NCI-H69 (cell line): ENCODE measurements at regions not wholly inside any gene's neighbourhood (a gene's known extent, or its start where the extent isn't known, plus 50 kb on each side); places are given as distances from the start of the nearest gene placed in this dataset.
A peak's percentile ranks its signal among the peaks of the same experiment; 100 is the strongest.
"Not testable (repeated sequence)": the region's sequence is repeated elsewhere in the genome, so short reads cannot be mapped to it uniquely, and the experiment has no call there.

ENCODE experiments used
- DNase-seq: peaks from one replicate; lab custom pipeline; 2025; lab: John Stamatoyannopoulos, UW

- DNase-seq: no peak
These were observed 764.7 kb upstream of the FRG1 start for GRCh38 chr4:189176002-189176401.

DNA sequence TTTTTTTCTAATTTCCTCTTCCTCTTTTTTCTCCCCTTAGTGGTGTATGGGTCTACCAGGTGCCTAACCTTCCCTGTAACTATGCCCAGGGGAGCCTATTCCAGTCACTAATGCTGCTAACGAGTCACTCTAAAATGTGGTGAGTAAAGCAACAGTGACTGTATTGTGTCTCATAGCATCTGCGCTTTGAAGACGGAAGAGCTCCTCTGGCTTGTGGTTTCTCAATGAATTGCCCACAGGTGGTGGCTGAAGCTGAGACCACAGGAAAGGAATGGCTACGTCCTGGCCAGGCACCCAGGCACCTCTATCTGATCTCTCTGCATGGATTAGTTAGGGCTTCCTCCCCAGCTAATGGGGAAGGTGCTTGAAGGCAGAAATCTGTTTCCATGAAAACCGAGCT, 763.5 kb upstream of the FRG1 start:
- DNase-seq: no peak

DNA sequence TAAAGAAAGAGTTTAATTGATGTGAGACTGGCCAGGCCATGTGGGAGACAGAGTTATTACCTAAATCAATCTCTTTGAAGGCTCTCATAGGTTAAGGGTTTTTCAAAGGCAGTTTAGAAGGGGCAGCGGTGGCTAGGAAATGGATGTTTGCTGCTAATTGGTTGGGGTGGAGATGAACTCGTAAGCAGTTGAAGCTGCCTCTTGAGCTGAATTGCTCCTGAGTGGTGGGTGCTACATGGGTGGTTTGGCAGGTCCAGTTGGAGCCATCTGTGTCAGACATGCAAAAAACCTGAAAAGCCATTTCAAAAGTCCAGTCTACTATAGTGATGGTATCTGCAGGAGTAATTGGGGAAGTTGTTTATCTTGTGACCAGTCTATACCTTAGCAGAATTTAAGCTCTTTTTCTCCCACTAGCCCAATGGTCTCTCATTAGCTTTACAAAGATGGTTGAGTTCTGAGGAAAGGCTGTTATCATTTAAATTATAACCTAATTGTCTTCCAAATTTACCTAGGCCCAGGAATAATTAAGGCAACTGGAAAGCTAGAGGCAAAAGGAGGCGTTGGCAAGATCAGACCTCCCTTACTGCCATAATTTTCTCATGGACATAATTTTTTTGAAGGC, 762.4 kb upstream of the FRG1 start:
- DNase-seq: no peak

GRCh38 chr4:189185810-189186432, 754.8 kb upstream of the FRG1 start:
- peak; percentile 4 for DNase-seq

DNA sequence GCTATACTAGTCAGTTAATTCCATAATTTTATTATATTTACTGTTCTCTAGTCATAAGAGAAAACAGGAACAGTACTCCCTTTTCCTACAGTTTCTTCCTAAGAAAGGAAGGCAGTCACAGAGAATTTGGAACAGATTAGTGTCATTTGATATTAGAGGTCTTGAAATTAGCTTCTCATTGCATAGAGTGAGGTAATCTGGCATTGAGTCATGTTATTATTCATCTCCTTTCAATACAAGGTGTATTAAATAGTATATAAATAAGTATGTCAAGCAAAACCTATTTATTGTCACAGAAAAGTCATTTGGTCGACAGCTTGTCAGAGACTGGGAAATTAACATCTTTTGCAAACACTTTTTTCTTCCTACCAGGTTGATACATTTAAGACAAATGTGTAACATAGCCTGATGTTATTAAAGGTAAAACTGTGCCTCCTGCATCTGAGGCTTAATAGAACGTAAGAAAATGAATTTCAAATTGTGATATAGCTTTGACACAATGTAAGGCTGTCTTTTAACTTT, 753.1 kb upstream of the FRG1 start:
- no peak for DNase-seq

- no peak for DNase-seq
These were observed 742.0 kb upstream of the FRG1 start for GRCh38 chr4:189198624-189199023.

GRCh38 chr4:189200353-189200752, 740.3 kb upstream of the FRG1 start:
- peak; percentile 62 for DNase-seq

DNA sequence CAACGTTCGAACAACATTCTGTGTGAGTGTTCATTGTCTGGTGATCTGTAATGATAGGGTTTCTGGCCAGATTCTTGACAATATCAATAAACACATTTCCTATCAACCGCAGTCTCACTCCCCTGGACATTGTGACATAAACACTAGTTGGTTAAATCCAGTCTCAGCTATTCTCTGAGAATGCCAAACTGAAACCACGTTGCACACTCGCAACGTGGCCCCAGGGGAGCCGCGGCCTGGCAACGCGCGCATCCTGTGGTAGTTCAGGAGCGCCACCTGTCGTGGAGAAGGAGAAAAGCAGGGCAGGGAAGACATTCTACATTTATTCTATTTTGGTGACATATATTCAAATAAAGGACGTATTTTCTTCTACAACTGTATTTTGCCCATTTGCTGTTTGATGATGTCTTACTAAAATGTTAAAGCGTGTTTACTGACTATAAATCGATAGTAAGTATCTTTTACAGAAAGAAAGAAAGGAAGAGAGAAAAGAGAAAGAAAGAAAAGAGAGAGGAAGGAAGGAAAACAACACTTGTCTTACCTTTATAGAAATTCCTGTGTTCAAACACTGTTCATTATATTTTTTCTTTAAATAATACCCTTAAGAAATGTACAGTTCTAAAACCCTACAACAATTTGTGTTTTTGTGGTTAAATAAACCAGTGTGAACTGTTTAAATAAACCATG, 738.3 kb upstream of the FRG1 start:
- peak; percentile 75 for DNase-seq

- DNase-seq: no peak
These were observed 737.8 kb upstream of the FRG1 start for GRCh38 chr4:189202869-189203271.

GRCh38 chr4:189204616-189205015, 736.1 kb upstream of the FRG1 start:
- no peak for DNase-seq

GRCh38 chr4:189206953-189207352, 733.7 kb upstream of the FRG1 start:
- no peak for DNase-seq

DNA sequence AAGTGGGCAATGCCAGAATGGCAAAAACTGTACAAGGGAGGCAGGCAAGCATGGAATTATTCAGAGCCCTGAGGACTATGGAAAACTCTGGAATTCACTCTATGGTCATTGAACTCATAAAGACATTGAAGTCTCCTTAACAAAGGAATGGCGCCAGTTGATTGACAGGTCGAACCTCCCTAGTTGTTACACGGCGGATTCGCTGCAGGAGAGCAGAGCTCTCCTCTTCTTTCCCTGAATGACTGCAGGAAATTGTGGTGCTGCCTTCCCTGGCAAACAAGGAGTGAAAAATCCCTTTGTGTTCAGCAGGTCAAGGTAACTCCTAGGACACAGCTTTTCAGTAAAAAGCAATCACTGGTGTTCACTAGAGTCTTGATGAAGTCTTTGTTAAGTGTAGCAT, 732.8 kb upstream of the FRG1 start:
- DNase-seq: no peak

GRCh38 chr4:189215574-189215973, 725.1 kb upstream of the FRG1 start:
- DNase-seq: no peak

DNA sequence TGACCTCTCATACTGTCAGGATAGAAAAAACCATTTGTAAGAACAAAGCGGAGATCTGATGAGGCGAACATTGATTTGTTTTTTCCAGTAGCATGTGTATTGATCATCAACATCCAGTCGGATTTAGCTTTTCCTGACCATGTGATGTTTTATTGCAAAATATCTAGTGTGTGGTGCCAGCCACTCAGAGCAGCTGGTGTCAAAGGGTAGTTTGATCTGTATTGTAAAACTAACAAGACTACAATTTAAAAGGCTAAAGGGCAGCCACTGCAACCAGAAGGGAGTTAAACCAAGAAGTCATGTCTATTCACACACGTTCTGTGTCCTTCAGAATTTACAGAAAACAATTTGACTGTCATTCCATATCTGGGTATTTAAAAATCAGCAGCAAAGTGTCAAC, 719.0 kb upstream of the FRG1 start:
- DNase-seq: no peak

DNA sequence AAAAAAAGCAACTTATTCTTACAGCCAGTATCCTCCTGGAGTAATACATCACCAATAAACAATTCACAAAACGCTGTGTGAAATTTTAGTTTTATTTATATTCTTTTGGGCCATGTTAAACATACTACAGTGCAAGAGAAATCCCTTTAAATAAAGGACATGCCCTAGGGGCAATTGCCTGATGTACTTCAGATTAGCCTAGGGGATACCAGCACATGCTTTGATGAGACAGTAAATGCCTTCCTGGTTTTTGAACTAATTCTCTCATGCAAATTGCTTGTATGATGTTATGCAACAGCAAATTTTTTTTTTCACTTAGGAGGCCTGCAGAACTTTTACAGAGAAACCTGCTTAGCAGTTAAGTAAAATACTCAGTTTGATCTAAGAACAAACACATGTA, 711.9 kb upstream of the FRG1 start:
- DNase-seq: no peak

DNA sequence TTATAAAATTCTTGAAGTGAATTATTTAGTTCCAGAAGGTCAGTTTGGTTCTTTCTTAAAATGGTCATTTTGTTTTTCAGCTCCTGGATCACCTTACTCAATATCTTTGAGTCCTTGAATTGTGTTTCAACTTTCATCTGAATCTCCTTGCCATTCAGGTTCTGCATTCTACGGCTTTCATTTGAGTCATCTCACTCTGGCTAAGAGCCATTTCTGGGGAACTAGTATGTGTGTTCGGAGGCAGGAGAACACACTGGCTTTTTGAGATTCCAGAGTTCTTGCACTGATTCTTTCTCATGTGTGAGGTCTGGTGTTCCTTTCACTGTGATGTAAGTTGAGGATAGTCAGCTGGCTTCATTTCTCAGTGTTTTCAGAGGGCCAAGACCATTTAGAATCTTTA, 708.4 kb upstream of the FRG1 start:
- no peak for DNase-seq

GRCh38 chr4:189233754-189234153, 706.9 kb upstream of the FRG1 start:
- DNase-seq: not testable (repeated sequence)

GRCh38 chr4:189234948-189235347, 705.7 kb upstream of the FRG1 start:
- not testable (repeated sequence) for DNase-seq

GRCh38 chr4:189235599-189235998, 705.1 kb upstream of the FRG1 start:
- no peak for DNase-seq

- not testable (repeated sequence) for DNase-seq
These were observed 704.4 kb upstream of the FRG1 start for GRCh38 chr4:189236321-189236720.

DNA sequence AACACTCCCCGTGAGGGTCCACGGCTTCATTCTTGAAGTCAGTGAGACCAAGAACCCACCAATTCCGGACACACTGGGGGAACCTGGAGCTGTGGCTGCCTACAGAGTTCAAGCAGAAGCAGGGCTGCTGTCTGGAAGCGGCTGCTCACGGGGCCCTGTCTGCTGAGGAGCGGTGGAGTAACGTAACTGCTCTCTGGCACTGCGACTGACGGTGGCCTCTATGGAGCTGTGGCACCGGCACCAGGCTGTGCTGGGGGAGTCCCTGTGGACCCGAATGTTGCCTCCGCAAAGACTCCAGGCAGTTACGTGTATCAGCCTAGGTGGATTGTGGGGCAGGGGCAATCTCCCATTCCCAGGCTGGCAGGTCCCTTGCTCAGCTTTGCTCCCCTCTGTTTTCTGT, 703.3 kb upstream of the FRG1 start:
- DNase-seq: no peak

- DNase-seq: no peak
These were observed 685.0 kb upstream of the FRG1 start for GRCh38 chr4:189255636-189256035.

- DNase-seq: no peak
These were observed 679.2 kb upstream of the FRG1 start for GRCh38 chr4:189261475-189261874.
